Chondrocyte (in vitro differentiated cells): ENCODE measurements at regions not wholly inside any gene's neighbourhood (a gene's known extent, or its start where the extent isn't known, plus 50 kb on each side); places are given as distances from the start of the nearest gene placed in this dataset.

Experiments used
- DNase-seq: peaks from one replicate; pipeline ENCODE4 v3.0.0; 2021; ENCODE audit warnings: mixed read lengths, low spot score
- H3K27ac Mint-ChIP-seq: one replicate; pipeline ENCODE4 v1.8.0; 2021; ENCODE audit warnings: mild to moderate bottlenecking, moderate library complexity, mixed read lengths; ENCODE audit not compliant: unreplicated experiment
- H3K27me3 Mint-ChIP-seq: 2 replicates; pipeline ENCODE4 v1.8.0; 2021; ENCODE audit warnings: low read depth, mixed read lengths
- H3K36me3 Mint-ChIP-seq: 2 replicates; pipeline ENCODE4 v1.8.0; 2021; ENCODE audit warnings: low read depth, mixed read lengths
- H3K4me1 Mint-ChIP-seq: 2 replicates; pipeline ENCODE4 v1.8.0; 2021; ENCODE audit warnings: low read depth, mild to moderate bottlenecking, mixed read lengths
- H3K4me3 Mint-ChIP-seq: one replicate; pipeline ENCODE4 v1.8.0; 2021; ENCODE audit warnings: mild to moderate bottlenecking, moderate library complexity, mixed read lengths; ENCODE audit not compliant: unreplicated experiment
- H3K9me3 Mint-ChIP-seq: 2 replicates; pipeline ENCODE4 v1.8.0; 2021; ENCODE audit warnings: low read depth, mixed read lengths
- CTCF ChIP-seq: fragments of 200-600 bp; sonication (generic); IDR thresholded peaks from 2 replicates; pipeline ENCODE4 v1.5.0; 2021; ENCODE audit warnings: antibody characterized with exemption, mild to moderate bottlenecking, moderate library complexity

- no peak overlapping the region for H3K27ac Mint-ChIP-seq
- DNase-seq = no peak
- no peak for TF ChIP-seq CTCF
- no peaks in the 10 kb centered on the region for H3K4me1 Mint-ChIP-seq
- peaks cover 4% of the 10 kb centered on the region for H3K9me3 Mint-ChIP-seq
- H3K4me3 Mint-ChIP-seq = no peak overlapping the region
- no peaks in the 10 kb centered on the region for H3K27me3 Mint-ChIP-seq
- H3K36me3 Mint-ChIP-seq = no peaks in the 10 kb centered on the region
Measured at GRCh38 chr3:164498917-164499316, 579.4 kb downstream of the SI start.

- H3K27ac Mint-ChIP-seq = no peak overlapping the region
- no peaks in the 10 kb centered on the region for H3K9me3 Mint-ChIP-seq
- no peak overlapping the region for H3K4me3 Mint-ChIP-seq
- TF ChIP-seq CTCF = no peak
- H3K36me3 Mint-ChIP-seq = no peaks in the 10 kb centered on the region
- peaks cover 3% of the 10 kb centered on the region for H3K4me1 Mint-ChIP-seq
- no peak for DNase-seq
- H3K27me3 Mint-ChIP-seq = no peaks in the 10 kb centered on the region
Measured at GRCh38 chr3:164488893-164489292, 589.4 kb downstream of the SI start.

DNA sequence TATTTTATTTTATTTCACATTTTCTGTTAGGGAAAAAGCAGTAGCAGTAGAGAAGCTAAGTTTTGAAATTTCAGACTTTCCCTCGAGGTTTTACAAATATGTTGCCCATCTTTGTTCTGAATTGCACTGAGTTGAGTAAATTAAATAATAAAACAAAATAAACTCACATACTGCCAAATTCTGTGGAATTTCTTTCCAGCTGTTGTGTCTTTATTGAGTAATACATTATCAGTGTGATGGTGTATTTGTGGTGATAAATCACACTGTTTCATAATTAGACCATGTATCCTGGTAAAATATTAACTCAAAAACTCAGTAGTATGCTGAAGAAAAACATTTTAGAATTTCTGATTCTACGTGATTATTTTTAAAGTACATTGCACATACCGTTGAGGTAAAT lies 592.1 kb downstream of the SI start:
- no peaks in the 10 kb centered on the region for H3K27me3 Mint-ChIP-seq
- H3K36me3 Mint-ChIP-seq = no peaks in the 10 kb centered on the region
- no peak overlapping the region for H3K4me3 Mint-ChIP-seq
- no peaks in the 10 kb centered on the region for H3K9me3 Mint-ChIP-seq
- TF ChIP-seq CTCF = no peak
- H3K27ac Mint-ChIP-seq = no peak overlapping the region
- no peak for DNase-seq
- peaks cover 3% of the 10 kb centered on the region for H3K4me1 Mint-ChIP-seq

GRCh38 chr3:164479978-164480377 lies 598.3 kb downstream of the SI start:
- Mint-ChIP-seq H3K9me3 (no peaks in the 10 kb centered on the region), H3K27me3 (no peaks in the 10 kb centered on the region), H3K4me1 (no peaks in the 10 kb centered on the region), H3K27ac (no peak overlapping the region), H3K36me3 (no peaks in the 10 kb centered on the region), H3K4me3 (no peak overlapping the region)
- DNase-seq = no peak
- TF ChIP-seq CTCF = no peak

DNA sequence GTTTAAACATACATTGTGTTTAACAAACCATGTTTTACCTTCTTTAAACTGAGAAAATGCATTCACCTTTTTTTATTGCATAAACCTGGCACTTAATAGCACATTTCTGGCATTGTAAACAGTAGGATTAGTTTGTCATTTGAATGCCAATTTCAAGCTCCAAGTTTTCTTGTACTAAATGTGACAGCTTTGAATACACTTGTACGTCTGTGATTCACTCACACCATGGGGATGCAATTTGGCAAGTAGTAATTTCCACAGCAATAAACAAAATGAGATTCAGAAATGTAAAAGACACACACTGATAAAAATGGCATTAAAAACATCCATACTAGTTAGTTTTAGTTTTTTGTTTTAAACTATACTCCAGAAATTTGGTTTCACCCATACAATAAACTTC lies 598.9 kb downstream of the SI start:
- no peaks in the 10 kb centered on the region for H3K4me1 Mint-ChIP-seq
- TF ChIP-seq CTCF = no peak
- H3K4me3 Mint-ChIP-seq = no peak overlapping the region
- no peaks in the 10 kb centered on the region for H3K36me3 Mint-ChIP-seq
- H3K27me3 Mint-ChIP-seq = no peaks in the 10 kb centered on the region
- no peaks in the 10 kb centered on the region for H3K9me3 Mint-ChIP-seq
- no peak overlapping the region for H3K27ac Mint-ChIP-seq
- no peak for DNase-seq
